HL-60 (cell line): ENCODE measurements at regions not wholly inside any gene's neighbourhood (a gene's known extent, or its start where the extent isn't known, plus 50 kb on each side); places are given as distances from the start of the nearest gene placed in this dataset.

Experiments used
- DNase-seq, 2 experiments: peaks; one replicate each; pipeline ENCODE4 v3.0.0-alpha.2; 2010 to 2020; ENCODE audit warnings: low read depth in 1 of 2, low spot score in 1 of 2
- H3K27ac ChIP-seq: fragments of 250-450 bp; sonication (Bioruptor Pico); replicated peaks from 2 replicates; pipeline ENCODE4 v1.5.1; 2020; ENCODE audit warnings: mild to moderate bottlenecking, moderate library complexity
- H3K27me3 ChIP-seq: fragments of 250-450 bp; sonication (Bioruptor Pico); 2 replicates; pipeline ENCODE4 v1.5.1; 2021; ENCODE audit warnings: mild to moderate bottlenecking, moderate library complexity; ENCODE audit not compliant: insufficient read depth, poor library complexity, severe bottlenecking
- H3K4me3 ChIP-seq: replicated peaks from 2 replicates; pipeline ENCODE4 v1.5.1; 2011; ENCODE audit warnings: mild to moderate bottlenecking, control low read depth, low read length; ENCODE audit not compliant: insufficient read depth
- GABPA ChIP-seq: IDR thresholded peaks from 2 replicates; pipeline ENCODE4 v1.6.1; 2012; ENCODE audit warnings: low read depth
- POLR2AphosphoS5 ChIP-seq: IDR thresholded peaks from 2 replicates; pipeline ENCODE4 v1.6.1; 2012; ENCODE audit warnings: low read depth
- SPI1 ChIP-seq: IDR thresholded peaks from 2 replicates; pipeline ENCODE4 v1.6.1; 2012; ENCODE audit warnings: low read depth, mild to moderate bottlenecking, borderline replicate concordance
- TF ChIP-seq, protein P1 (sequence below): IDR thresholded peaks from one replicate; pipeline ENCODE4 v1.5.1; 2011; ENCODE audit warnings: low read length, control low read depth, inconsistent platforms; ENCODE audit not compliant: insufficient read depth
- TF ChIP-seq, protein P2 (sequence below): IDR thresholded peaks from 2 replicates; pipeline ENCODE4 v1.6.1; 2012; ENCODE audit warnings: low read depth; ENCODE audit not compliant: insufficient replicate concordance

- Histone ChIP-seq H3K27ac (no peak overlapping the region), H3K27me3 (no peaks in the 10 kb centered on the region), H3K4me3 (no peak overlapping the region)
- no peak for DNase-seq
- TF ChIP-seq SPI1 (no peak), POLR2AphosphoS5 (no peak), GABPA (no peak)
- TF ChIP-seq, protein P1, sequence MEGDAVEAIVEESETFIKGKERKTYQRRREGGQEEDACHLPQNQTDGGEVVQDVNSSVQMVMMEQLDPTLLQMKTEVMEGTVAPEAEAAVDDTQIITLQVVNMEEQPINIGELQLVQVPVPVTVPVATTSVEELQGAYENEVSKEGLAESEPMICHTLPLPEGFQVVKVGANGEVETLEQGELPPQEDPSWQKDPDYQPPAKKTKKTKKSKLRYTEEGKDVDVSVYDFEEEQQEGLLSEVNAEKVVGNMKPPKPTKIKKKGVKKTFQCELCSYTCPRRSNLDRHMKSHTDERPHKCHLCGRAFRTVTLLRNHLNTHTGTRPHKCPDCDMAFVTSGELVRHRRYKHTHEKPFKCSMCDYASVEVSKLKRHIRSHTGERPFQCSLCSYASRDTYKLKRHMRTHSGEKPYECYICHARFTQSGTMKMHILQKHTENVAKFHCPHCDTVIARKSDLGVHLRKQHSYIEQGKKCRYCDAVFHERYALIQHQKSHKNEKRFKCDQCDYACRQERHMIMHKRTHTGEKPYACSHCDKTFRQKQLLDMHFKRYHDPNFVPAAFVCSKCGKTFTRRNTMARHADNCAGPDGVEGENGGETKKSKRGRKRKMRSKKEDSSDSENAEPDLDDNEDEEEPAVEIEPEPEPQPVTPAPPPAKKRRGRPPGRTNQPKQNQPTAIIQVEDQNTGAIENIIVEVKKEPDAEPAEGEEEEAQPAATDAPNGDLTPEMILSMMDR: no peak
- TF ChIP-seq, protein P2, sequence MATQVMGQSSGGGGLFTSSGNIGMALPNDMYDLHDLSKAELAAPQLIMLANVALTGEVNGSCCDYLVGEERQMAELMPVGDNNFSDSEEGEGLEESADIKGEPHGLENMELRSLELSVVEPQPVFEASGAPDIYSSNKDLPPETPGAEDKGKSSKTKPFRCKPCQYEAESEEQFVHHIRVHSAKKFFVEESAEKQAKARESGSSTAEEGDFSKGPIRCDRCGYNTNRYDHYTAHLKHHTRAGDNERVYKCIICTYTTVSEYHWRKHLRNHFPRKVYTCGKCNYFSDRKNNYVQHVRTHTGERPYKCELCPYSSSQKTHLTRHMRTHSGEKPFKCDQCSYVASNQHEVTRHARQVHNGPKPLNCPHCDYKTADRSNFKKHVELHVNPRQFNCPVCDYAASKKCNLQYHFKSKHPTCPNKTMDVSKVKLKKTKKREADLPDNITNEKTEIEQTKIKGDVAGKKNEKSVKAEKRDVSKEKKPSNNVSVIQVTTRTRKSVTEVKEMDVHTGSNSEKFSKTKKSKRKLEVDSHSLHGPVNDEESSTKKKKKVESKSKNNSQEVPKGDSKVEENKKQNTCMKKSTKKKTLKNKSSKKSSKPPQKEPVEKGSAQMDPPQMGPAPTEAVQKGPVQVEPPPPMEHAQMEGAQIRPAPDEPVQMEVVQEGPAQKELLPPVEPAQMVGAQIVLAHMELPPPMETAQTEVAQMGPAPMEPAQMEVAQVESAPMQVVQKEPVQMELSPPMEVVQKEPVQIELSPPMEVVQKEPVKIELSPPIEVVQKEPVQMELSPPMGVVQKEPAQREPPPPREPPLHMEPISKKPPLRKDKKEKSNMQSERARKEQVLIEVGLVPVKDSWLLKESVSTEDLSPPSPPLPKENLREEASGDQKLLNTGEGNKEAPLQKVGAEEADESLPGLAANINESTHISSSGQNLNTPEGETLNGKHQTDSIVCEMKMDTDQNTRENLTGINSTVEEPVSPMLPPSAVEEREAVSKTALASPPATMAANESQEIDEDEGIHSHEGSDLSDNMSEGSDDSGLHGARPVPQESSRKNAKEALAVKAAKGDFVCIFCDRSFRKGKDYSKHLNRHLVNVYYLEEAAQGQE: no peak
Measured at GRCh38 chr4:111713276-111713675, 432.0 kb upstream of the FAM241A start.

GRCh38 chr4:111717921-111718320 is 427.3 kb upstream of the FAM241A start:
- no peak for DNase-seq
- Histone ChIP-seq H3K27ac (no peak overlapping the region), H3K4me3 (no peak overlapping the region), H3K27me3 (no peaks in the 10 kb centered on the region)
- TF ChIP-seq, protein P2: no peak
- TF ChIP-seq GABPA (no peak), SPI1 (no peak), POLR2AphosphoS5 (no peak)
- TF ChIP-seq, protein P1: no peak

DNA sequence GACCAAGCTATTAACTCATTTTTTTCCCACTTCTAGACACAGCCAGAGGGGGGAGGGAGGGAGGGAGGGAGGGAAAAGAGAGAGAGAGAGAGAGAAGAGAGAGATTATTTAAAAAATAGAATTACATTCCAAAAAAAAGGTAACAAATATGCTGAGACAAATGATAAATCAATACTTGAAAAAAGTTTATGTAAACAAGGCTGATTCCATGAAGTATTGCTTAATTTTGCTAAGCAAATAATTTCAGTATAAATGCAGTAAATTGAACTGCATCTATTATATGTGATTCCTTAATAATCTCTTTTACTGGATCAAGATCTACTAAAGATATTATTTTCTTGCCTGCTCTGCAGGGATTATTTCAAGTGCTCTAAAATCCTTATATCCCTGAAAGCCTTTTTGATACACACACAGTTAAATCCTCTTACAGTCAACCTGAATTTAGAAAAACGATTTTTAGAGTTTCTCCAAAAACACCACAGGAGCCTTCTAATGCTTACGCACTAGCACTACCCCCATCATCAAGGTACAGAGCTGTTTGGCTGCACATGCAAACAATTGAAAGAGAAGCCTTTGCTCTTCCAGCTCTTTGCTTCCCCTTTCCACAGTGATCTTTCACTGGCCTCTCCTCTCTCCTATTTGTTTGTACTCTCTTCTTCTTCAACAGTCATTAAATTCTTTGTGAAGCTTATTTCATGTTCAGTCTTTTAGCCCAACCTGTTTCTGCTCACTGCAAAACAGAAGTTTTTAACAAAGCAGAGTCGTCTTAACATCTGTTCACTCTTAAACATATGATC is 426.3 kb upstream of the FAM241A start:
- no peak for DNase-seq
- TF ChIP-seq POLR2AphosphoS5 (no peak), SPI1 (no peak), GABPA (no peak)
- TF ChIP-seq, protein P2: no peak
- TF ChIP-seq, protein P1: no peak
- no peaks in the 10 kb centered on the region for H3K27me3 ChIP-seq
- H3K4me3 ChIP-seq: no peak overlapping the region
- no peak overlapping the region for H3K27ac ChIP-seq
